Tibial artery (tissue), 4 donors: ENCODE measurements at regions not wholly inside any gene's neighbourhood (a gene's known extent, or its start where the extent isn't known, plus 50 kb on each side); places are given as distances from the start of the nearest gene placed in this dataset.
"Not testable (repeated sequence)": the region's sequence is repeated elsewhere in the genome, so short reads cannot be mapped to it uniquely, and the experiment has no call there.

Experiments used
- DNase-seq, 2 donors: peaks; one replicate each; pipeline ENCODE4 v3.0.0-alpha.2; 2019
- H3K27ac ChIP-seq, 2 donors: fragments of 200-600 bp; sonication (generic) in 1 of 2; 1 replicate in 1 of 2; 2 replicates in 1 of 2; pipeline ENCODE4 v1.5.1; 2018 to 2019; ENCODE audit warnings: mild to moderate bottlenecking in 1 of 2
- H3K27me3 ChIP-seq, 2 donors: fragments of 200-600 bp; sonication (generic) in 1 of 2; one replicate each; pipeline versions ENCODE4 v1.5.1 to v1.6.0; 2016 to 2019
- H3K36me3 ChIP-seq, 3 donors: fragments of 200-600 bp; sonication (generic) in 2 of 3; one replicate each; pipeline ENCODE4 v1.5.1; 2016 to 2019; ENCODE audit warnings: mild to moderate bottlenecking in 2 of 3
- H3K4me1 ChIP-seq, 4 donors: fragments of 200-600 bp; sonication (generic) in 2 of 4; 1 replicate in 3 of 4; 2 replicates in 1 of 4; pipeline ENCODE4 v1.5.1; 2016 to 2019
- H3K4me3 ChIP-seq, 2 donors: fragments of 200-600 bp; sonication (generic) in 1 of 2; 1 replicate in 1 of 2; 2 replicates in 1 of 2; pipeline ENCODE4 v1.5.1; 2018 to 2019; ENCODE audit warnings: mild to moderate bottlenecking in 2 of 2
- H3K9me3 ChIP-seq, 3 donors: fragments of 200-600 bp; sonication (generic) in 1 of 3; one replicate each; pipeline ENCODE4 v1.5.1; 2016 to 2019
- intact Hi-C: fragments of 100-400 bp; cut with DNase I; formaldehyde crosslinking; loops from one replicate; pipeline ENCODE4 v1.15.0; 2023; ENCODE audit warnings: low total_unique reads
- TF ChIP-seq, protein P1 (sequence below), 2 experiments: fragments of 200-600 bp in 1 of 2; fragments of 450-650 bp in 1 of 2; IDR thresholded peaks; one replicate each; pipeline ENCODE4 v1.5.1; 2017 to 2019; ENCODE audit warnings: antibody characterized with exemption in 2 of 2, mild to moderate bottlenecking in 1 of 2, moderate library complexity in 1 of 2

DNA sequence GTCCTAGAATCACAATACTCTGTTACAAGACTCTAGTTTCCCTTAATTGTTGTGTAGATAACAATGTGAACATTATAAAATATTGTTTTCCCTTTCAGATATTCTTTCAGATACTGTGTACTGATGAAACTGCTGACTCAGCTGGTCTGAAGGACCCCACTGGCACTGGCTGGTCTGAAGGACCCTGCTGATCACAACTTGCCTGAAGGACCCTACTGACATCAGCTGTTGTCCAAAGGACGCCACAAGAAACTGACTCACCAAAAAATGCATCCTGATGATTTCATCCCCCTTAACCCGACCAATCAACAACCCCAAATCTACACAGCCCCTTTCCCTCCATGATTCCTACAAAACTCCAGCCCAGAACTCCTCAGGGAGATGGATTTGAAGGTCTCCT is 258.8 kb upstream of the GNPDA2 start:
- TF ChIP-seq, protein P1, sequence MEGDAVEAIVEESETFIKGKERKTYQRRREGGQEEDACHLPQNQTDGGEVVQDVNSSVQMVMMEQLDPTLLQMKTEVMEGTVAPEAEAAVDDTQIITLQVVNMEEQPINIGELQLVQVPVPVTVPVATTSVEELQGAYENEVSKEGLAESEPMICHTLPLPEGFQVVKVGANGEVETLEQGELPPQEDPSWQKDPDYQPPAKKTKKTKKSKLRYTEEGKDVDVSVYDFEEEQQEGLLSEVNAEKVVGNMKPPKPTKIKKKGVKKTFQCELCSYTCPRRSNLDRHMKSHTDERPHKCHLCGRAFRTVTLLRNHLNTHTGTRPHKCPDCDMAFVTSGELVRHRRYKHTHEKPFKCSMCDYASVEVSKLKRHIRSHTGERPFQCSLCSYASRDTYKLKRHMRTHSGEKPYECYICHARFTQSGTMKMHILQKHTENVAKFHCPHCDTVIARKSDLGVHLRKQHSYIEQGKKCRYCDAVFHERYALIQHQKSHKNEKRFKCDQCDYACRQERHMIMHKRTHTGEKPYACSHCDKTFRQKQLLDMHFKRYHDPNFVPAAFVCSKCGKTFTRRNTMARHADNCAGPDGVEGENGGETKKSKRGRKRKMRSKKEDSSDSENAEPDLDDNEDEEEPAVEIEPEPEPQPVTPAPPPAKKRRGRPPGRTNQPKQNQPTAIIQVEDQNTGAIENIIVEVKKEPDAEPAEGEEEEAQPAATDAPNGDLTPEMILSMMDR (IDR thresholded peaks at IDR 0.05), result no peak
- intact Hi-C loops, result no loop called here
- Histone ChIP-seq H3K9me3 (no peaks in the 10 kb centered on the region), H3K4me3 (no peak overlapping the region), H3K4me1 (no peaks in the 10 kb centered on the region), H3K27ac (no peak overlapping the region), H3K36me3 (no peaks in the 10 kb centered on the region), H3K27me3 (no peaks in the 10 kb centered on the region)
- DNase-seq, result no peak

DNA sequence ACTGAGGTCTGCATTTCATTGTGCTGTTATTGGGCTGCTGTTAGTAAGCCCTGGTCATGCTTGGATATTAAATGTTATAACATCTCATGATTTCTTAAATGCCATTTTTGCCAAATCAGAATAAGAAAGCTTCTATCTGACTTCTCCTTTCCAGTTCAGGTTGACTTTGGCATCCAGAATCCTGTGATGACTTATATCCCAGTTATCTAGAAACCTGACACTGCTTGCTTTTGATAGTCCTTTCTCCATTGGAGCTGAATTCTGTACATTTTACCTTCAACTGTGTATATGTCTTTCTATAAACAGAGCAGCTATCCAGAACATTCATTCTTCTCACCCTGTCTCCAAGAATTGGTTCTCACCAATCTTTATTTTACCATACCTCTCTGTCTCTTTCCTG is 257.7 kb upstream of the GNPDA2 start:
- H3K4me3 ChIP-seq, result no peak overlapping the region
- no peaks in the 10 kb centered on the region for H3K9me3 ChIP-seq
- H3K4me1 ChIP-seq, result no peaks in the 10 kb centered on the region
- H3K27me3 ChIP-seq, result no peaks in the 10 kb centered on the region
- H3K36me3 ChIP-seq, result no peaks in the 10 kb centered on the region
- TF ChIP-seq, protein P1 (IDR thresholded peaks at IDR 0.05), result no peak
- intact Hi-C loops, result no loop called here
- H3K27ac ChIP-seq, result no peak overlapping the region
- no peak for DNase-seq

DNA sequence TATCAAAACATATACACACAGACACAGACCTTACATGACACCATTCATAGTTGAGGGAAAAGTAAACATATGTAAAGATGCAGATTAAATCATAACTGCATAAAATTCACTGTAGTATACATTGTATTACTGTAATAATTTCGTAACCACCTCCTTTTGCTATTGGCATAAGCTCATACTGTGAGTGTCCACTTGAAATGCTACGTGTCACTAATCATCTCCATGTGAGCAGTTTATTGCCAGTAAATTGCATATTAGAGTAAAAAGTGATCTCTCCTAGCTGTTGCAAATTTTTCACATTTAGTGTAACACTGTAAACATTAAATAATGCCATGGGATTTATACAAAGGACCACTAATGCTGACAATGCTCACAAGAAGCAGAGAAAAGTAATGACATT is 256.7 kb upstream of the GNPDA2 start:
- Histone ChIP-seq H3K36me3 (no peaks in the 10 kb centered on the region), H3K27me3 (no peaks in the 10 kb centered on the region), H3K4me1 (no peaks in the 10 kb centered on the region), H3K9me3 (no peaks in the 10 kb centered on the region), H3K4me3 (no peak overlapping the region), H3K27ac (no peak overlapping the region)
- no peak for DNase-seq
- intact Hi-C loops, result no loop called here
- TF ChIP-seq, protein P1 (IDR thresholded peaks at IDR 0.05), result no peak

DNA sequence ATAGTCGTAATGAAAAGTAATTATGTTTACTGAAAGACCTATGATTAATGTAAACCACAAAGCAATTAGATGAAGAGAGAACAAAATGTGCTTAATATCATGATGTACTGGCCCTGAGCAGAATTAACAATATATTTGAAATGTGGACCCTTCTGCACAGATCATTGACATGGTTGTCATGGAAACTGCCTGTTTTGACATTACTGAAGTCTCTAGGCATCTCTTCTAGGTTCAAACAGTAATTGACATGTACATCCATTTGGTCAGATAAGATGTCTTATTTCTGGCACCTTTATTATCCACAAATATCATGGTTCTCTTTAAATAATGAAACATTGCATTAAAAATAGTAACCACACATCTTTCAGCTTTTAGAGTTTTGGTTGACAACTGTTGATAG is 251.7 kb upstream of the GNPDA2 start:
- no peak for DNase-seq
- H3K27me3 ChIP-seq, result no peaks in the 10 kb centered on the region
- H3K36me3 ChIP-seq, result no peaks in the 10 kb centered on the region
- no peaks in the 10 kb centered on the region for H3K9me3 ChIP-seq
- H3K4me1 ChIP-seq, result no peaks in the 10 kb centered on the region
- H3K27ac ChIP-seq, result no peak overlapping the region
- TF ChIP-seq, protein P1 (IDR thresholded peaks at IDR 0.05), result no peak
- intact Hi-C loops, result no loop called here
- H3K4me3 ChIP-seq, result no peak overlapping the region

DNA sequence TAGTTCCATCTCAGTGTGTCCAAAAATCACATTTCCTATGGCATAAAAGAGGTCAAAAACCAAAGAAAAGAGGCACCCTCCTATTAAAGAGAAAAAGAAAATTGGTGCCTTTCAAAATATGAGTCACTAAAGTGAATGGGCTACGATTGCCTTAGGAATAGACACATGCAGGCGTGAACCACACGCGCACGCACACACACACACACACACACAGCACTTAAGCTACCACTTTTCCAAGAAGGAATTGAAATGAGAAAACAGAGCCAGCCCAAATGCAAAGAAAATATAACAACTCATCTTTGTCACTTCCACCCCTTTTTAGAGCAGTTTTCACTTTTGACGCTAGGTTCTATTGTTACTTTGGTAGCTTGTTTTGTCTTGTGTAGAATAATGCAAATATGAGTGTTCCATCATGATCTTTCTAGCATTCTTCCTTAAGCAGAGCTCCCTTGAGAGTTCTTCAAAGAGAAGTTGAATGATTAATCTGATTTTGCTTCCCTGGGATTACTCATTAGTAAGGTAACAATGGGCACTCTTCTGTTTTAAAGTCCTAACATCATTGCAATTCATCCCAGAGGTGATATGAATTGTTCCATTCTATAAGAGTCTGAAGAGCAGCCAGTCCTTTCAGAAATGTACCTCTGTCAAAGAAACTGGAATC is 239.2 kb upstream of the GNPDA2 start:
- TF ChIP-seq, protein P1 (IDR thresholded peaks at IDR 0.05), result no peak
- Histone ChIP-seq H3K27me3 (no peaks in the 10 kb centered on the region), H3K36me3 (no peaks in the 10 kb centered on the region), H3K27ac (no peak overlapping the region), H3K9me3 (no peaks in the 10 kb centered on the region), H3K4me3 (no peak overlapping the region), H3K4me1 (no peaks in the 10 kb centered on the region)
- intact Hi-C loops, result no loop called here
- DNase-seq, result no peak

DNA sequence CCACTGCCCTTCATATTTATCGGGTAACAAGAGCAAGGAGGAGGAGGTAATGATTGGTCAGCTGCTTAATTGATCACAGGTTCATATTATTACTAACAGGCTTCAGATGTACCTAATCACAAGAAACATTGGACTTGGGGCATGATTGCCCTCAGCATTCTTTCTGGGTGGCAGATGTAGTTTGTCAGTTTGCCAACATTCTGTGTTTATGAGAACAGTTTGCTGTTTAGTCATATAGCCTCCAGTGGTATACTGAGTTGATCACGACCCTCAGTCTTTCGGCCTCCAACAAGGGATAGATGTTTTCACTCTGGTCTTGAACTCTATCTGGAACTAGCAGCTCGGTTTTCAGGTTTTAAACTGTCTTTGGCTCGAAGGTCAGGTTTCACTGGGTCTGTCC is 237.7 kb upstream of the GNPDA2 start:
- intact Hi-C loops, H3K4me3 ChIP-seq, H3K27me3 ChIP-seq, H3K9me3 ChIP-seq, DNase-seq, H3K27ac ChIP-seq, H3K36me3 ChIP-seq, H3K4me1 ChIP-seq: not testable (repeated sequence)
